SU-DHL-6 (cell line): ENCODE measurements at regions not wholly inside any gene's neighbourhood (a gene's known extent, or its start where the extent isn't known, plus 50 kb on each side); places are given as distances from the start of the nearest gene placed in this dataset.
A peak's percentile ranks its signal among the peaks of the same experiment; 100 is the strongest.

Experiments used
- EZH2phosphoT487 ChIP-seq: fragments of 200-600 bp; sonication (generic), shearing (Covaris generic); conservative IDR thresholded peaks from 2 replicates; pipeline ENCODE4 v1.6.1; 2018; ENCODE audit warnings: mild to moderate bottlenecking, antibody characterized with exemption, low read length, moderate library complexity, mixed read lengths
- TF ChIP-seq, protein P1 (sequence below): fragments of 200-600 bp; sonication (generic); IDR thresholded peaks from one replicate; pipeline ENCODE4 v1.5.1; 2017; ENCODE audit warnings: antibody characterized with exemption, mild to moderate bottlenecking, low read length, moderate library complexity; ENCODE audit not compliant: insufficient read depth, poor library complexity, severe bottlenecking

- no peak for TF ChIP-seq EZH2phosphoT487
- TF ChIP-seq, protein P1, sequence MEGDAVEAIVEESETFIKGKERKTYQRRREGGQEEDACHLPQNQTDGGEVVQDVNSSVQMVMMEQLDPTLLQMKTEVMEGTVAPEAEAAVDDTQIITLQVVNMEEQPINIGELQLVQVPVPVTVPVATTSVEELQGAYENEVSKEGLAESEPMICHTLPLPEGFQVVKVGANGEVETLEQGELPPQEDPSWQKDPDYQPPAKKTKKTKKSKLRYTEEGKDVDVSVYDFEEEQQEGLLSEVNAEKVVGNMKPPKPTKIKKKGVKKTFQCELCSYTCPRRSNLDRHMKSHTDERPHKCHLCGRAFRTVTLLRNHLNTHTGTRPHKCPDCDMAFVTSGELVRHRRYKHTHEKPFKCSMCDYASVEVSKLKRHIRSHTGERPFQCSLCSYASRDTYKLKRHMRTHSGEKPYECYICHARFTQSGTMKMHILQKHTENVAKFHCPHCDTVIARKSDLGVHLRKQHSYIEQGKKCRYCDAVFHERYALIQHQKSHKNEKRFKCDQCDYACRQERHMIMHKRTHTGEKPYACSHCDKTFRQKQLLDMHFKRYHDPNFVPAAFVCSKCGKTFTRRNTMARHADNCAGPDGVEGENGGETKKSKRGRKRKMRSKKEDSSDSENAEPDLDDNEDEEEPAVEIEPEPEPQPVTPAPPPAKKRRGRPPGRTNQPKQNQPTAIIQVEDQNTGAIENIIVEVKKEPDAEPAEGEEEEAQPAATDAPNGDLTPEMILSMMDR = peak; percentile 78
Measured at GRCh38 chr5:149434162-149435014, 55.3 kb upstream of the IL17B start.
